Peyer's patch (tissue), 4 donors: ENCODE measurements at regions not wholly inside any gene's neighbourhood (a gene's known extent, or its start where the extent isn't known, plus 50 kb on each side); places are given as distances from the start of the nearest gene placed in this dataset.

Experiments used
- POLR2A ChIP-seq, 2 donors: fragments of 450-650 bp; IDR thresholded peaks; one replicate each; pipeline ENCODE4 v1.5.1; 2017; ENCODE audit warnings: antibody characterized with exemption in 2 of 2, mild to moderate bottlenecking in 2 of 2, moderate library complexity in 2 of 2
- TF ChIP-seq, protein P1 (sequence below), 6 experiments: fragments of 450-650 bp in 4 of 6; fragments of 200-600 bp in 2 of 6; sonication (generic) in 1 of 6; IDR thresholded peaks; one replicate each; pipeline ENCODE4 v1.5.1; 2017 to 2019; ENCODE audit warnings: antibody characterized with exemption in 6 of 6, mild to moderate bottlenecking in 3 of 6, moderate library complexity in 1 of 6

DNA sequence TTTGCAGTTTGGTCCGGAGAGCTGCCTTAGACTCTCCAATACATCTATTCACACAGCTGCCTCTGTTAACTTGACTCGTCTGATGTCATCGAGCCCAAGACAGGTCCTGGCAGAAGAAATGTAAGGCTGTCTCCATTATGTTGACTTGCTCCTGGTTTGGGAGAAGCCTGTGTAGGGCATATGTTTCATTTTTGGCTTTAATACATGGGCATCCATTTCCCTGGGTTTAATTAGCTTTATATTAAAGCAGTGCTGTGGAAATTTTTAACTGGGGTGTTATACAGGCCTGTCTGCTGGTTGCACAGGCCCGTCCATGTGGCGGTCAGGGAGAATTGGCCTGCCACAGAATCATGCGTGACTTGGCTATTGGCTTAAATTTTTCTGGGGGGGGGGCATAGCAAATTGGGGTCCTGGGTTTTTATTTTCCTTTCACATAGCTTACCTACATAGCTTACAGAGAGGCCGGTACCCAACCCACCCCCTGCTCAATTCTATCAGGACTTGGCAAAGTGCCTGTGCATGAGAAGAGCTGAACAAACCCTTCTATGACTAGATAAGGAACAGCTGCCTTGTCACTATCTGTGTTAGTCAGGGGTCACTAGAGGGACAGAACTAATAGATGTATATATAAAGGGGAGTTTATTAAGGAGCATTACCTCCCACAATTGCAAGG, 123.5 kb upstream of the WDR1 start:
- TF ChIP-seq, protein P1, sequence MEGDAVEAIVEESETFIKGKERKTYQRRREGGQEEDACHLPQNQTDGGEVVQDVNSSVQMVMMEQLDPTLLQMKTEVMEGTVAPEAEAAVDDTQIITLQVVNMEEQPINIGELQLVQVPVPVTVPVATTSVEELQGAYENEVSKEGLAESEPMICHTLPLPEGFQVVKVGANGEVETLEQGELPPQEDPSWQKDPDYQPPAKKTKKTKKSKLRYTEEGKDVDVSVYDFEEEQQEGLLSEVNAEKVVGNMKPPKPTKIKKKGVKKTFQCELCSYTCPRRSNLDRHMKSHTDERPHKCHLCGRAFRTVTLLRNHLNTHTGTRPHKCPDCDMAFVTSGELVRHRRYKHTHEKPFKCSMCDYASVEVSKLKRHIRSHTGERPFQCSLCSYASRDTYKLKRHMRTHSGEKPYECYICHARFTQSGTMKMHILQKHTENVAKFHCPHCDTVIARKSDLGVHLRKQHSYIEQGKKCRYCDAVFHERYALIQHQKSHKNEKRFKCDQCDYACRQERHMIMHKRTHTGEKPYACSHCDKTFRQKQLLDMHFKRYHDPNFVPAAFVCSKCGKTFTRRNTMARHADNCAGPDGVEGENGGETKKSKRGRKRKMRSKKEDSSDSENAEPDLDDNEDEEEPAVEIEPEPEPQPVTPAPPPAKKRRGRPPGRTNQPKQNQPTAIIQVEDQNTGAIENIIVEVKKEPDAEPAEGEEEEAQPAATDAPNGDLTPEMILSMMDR (IDR thresholded peaks at IDR 0.05) = no peak
- TF ChIP-seq POLR2A (IDR thresholded peaks at IDR 0.05) = no peak
